Astrocyte of the cerebellum (primary cell): ENCODE measurements at regions not wholly inside any gene's neighbourhood (a gene's known extent, or its start where the extent isn't known, plus 50 kb on each side); places are given as distances from the start of the nearest gene placed in this dataset.
"Not testable (repeated sequence)": the region's sequence is repeated elsewhere in the genome, so short reads cannot be mapped to it uniquely, and the experiment has no call there.

Source experiments
- DNase-seq: peaks from one replicate; pipeline ENCODE4 v3.0.0-alpha.2; 2011; ENCODE audit warnings: low read depth
- H3K4me3 ChIP-seq: 2 replicates; pipeline ENCODE4 v1.5.1; 2011; ENCODE audit warnings: mild to moderate bottlenecking, low read depth, low read length, moderate library complexity
- in situ Hi-C: cut with HindIII; loops from 2 replicates; pipeline ENCODE4 v1.10.0; 2017; ENCODE audit warnings: low sequenced_read_pairs
- TF ChIP-seq, protein P1 (sequence below): IDR thresholded peaks from 2 replicates; pipeline ENCODE4 v1.5.1; 2012; ENCODE audit warnings: low read length, low read depth, moderate library complexity, mild to moderate bottlenecking; ENCODE audit errors: missing control alignments

- in situ Hi-C loops = no loop called here
- TF ChIP-seq, protein P1, sequence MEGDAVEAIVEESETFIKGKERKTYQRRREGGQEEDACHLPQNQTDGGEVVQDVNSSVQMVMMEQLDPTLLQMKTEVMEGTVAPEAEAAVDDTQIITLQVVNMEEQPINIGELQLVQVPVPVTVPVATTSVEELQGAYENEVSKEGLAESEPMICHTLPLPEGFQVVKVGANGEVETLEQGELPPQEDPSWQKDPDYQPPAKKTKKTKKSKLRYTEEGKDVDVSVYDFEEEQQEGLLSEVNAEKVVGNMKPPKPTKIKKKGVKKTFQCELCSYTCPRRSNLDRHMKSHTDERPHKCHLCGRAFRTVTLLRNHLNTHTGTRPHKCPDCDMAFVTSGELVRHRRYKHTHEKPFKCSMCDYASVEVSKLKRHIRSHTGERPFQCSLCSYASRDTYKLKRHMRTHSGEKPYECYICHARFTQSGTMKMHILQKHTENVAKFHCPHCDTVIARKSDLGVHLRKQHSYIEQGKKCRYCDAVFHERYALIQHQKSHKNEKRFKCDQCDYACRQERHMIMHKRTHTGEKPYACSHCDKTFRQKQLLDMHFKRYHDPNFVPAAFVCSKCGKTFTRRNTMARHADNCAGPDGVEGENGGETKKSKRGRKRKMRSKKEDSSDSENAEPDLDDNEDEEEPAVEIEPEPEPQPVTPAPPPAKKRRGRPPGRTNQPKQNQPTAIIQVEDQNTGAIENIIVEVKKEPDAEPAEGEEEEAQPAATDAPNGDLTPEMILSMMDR = no peak
- no peak for DNase-seq
- H3K4me3 ChIP-seq = no peak overlapping the region
These were observed 147.5 kb downstream of the NDFIP2 start for GRCh38 chr13:79628463-79628862.

- H3K4me3 ChIP-seq = no peak overlapping the region
- in situ Hi-C loops = no loop called here
- TF ChIP-seq, protein P1 = no peak
- DNase-seq = no peak
These were observed 146.0 kb downstream of the NDFIP2 start for GRCh38 chr13:79626924-79627323.

GRCh38 chr13:79625517-79625916, 144.6 kb downstream of the NDFIP2 start:
- TF ChIP-seq, protein P1 = no peak
- H3K4me3 ChIP-seq = no peak overlapping the region
- in situ Hi-C loops = no loop called here
- no peak for DNase-seq

- DNase-seq = no peak
- H3K4me3 ChIP-seq = no peak overlapping the region
- TF ChIP-seq, protein P1 = no peak
- in situ Hi-C loops = no loop called here
These were observed 140.9 kb downstream of the NDFIP2 start for GRCh38 chr13:79621902-79622301.

GRCh38 chr13:79621449-79621848, 140.5 kb downstream of the NDFIP2 start:
- in situ Hi-C loops = no loop called here
- H3K4me3 ChIP-seq = no peak overlapping the region
- no peak for DNase-seq
- TF ChIP-seq, protein P1 = no peak

DNA sequence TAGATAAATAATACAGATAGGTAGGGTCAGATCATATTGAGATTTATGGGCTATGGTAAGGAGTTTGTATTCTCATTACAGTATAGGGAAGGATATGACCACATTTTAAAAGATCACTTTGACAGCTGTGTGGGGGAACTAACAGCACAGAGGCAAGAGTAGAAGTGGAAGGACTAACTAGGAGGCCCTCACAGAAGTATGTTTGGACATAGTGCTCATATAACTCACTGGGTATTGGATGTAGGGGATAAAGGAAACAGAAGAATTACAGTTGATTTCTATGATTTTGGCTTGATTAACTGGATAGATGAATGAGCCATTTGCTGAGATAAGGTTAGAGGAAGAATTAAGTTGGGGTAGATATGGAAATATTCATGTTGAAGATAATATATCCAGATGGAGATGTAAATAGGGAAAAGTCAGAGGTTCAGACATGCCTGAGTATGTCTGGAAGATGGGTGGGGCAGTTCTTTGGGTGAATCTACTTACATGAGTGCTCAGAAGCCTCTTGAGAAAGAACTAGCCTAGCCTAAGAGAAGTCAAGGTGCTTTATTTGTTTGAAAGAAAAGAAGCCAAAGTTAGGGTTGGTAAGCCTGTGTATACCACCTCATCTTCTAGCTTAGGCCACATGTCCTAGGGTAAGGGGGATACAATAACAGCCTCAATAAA, 133.4 kb downstream of the NDFIP2 start:
- in situ Hi-C loops = no loop called here
- no peak for DNase-seq
- TF ChIP-seq, protein P1 = no peak
- no peak overlapping the region for H3K4me3 ChIP-seq

DNA sequence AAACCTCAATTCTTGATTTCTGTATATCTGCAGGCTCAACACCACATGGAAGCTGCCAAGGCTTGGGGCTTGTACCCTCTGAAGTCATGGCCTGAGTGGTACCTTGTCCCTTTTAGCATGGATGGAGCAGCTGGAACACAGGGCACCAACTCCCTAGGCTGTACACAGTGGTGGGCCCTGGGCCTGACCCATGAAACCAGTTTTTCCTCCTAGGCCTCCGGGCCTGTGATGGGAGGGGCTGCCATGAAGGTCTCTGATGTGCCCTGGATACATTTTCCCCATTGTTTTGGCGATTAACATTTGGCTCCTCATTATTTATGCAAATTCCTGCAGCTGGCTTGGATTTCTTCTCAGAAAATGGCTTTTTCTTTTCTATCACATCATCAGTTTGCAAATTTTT, 131.6 kb downstream of the NDFIP2 start:
- no peak for DNase-seq
- TF ChIP-seq, protein P1 = no peak
- H3K4me3 ChIP-seq = no peak overlapping the region
- in situ Hi-C loops = no loop called here

DNA sequence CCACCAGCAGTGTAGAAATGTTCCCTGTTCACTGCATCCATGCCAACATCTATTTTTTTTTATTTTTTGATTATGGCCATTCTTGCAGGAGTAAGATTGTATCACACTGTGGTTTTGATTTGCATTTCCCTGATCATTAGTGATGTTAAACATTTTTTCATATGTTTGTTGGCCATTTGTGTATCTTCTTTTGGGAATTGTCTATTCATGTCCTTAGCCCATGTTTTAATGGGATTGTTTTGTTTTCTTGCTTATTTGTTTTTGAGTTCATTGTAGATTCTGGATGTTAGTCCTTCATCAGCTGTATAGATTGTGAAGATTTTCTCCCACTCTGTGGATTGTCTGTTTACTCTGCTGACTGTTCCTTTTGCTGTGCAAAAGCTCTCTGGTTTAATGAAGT, 126.9 kb downstream of the NDFIP2 start:
- in situ Hi-C loops, H3K4me3 ChIP-seq: not testable (repeated sequence)

More for the DNA sequence above, 126.9 kb downstream of the NDFIP2 start:
- not testable (repeated sequence) for DNase-seq
